WI38 (cell line): ENCODE measurements at regions not wholly inside any gene's neighbourhood (a gene's known extent, or its start where the extent isn't known, plus 50 kb on each side); places are given as distances from the start of the nearest gene placed in this dataset.

Experiments
- H3K4me3 ChIP-seq: 2 replicates; pipeline ENCODE4 v1.5.1; 2011; ENCODE audit warnings: low read depth, mild to moderate bottlenecking, control low read depth, low read length
- TF ChIP-seq, protein P1 (sequence below): IDR thresholded peaks from 2 replicates; pipeline ENCODE4 v1.5.1; 2012; ENCODE audit warnings: low read depth, mild to moderate bottlenecking, control low read depth, low read length

DNA sequence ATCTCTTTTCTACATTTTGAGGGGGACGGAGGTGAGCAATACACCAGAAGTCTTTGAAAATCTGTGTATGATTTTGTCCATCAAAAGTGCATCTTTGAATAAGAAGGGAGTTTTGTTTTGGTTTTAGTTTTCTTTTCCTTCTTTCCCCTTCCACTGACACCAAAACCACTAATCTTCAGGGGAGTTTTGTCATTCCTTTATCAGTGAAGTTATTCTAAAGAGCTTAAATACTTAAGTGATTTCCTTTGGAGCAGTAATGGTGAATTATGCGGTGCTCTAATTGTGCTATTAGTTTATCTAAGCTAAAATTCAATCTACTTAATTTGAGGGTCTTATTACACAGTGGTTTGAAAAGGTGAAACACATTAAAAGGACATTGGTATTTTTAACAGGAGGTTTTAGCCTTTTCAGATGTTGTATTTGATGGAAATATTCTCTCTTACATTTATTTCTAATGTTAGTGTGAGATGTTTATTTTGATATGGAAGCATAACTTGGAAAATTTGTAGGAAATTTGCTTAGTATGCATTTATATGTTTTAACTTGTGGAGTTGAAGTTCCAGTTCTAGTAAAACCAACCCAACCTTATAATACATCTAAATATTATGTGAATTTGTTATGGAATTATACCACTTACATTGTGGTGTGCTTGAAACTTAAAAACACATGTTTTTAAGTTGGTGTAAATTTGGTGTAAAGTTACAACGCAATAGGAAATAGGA is 124.9 kb downstream of the PCDH7 start:
- no peak overlapping the region for H3K4me3 ChIP-seq
- TF ChIP-seq, protein P1, sequence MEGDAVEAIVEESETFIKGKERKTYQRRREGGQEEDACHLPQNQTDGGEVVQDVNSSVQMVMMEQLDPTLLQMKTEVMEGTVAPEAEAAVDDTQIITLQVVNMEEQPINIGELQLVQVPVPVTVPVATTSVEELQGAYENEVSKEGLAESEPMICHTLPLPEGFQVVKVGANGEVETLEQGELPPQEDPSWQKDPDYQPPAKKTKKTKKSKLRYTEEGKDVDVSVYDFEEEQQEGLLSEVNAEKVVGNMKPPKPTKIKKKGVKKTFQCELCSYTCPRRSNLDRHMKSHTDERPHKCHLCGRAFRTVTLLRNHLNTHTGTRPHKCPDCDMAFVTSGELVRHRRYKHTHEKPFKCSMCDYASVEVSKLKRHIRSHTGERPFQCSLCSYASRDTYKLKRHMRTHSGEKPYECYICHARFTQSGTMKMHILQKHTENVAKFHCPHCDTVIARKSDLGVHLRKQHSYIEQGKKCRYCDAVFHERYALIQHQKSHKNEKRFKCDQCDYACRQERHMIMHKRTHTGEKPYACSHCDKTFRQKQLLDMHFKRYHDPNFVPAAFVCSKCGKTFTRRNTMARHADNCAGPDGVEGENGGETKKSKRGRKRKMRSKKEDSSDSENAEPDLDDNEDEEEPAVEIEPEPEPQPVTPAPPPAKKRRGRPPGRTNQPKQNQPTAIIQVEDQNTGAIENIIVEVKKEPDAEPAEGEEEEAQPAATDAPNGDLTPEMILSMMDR: no peak

DNA sequence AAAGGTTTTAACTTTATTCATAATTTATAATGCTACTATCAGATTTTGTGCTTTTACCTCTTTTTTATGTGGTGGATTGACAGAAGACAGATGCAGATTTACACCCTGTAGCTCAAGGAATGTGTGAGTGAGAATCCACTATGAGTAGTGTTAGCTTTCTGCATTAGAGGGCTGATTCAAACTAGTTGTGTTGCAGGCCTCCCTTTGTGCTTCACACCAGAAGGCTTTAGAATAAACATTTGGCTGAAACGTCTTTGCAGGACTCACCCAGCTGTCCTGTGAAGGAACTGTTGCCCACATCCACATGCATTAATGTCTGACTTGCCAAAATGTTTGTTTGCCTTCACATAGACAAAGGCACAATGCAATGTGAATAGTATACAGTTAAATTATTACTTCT is 127.0 kb downstream of the PCDH7 start:
- no peak overlapping the region for H3K4me3 ChIP-seq
- TF ChIP-seq, protein P1: no peak

DNA sequence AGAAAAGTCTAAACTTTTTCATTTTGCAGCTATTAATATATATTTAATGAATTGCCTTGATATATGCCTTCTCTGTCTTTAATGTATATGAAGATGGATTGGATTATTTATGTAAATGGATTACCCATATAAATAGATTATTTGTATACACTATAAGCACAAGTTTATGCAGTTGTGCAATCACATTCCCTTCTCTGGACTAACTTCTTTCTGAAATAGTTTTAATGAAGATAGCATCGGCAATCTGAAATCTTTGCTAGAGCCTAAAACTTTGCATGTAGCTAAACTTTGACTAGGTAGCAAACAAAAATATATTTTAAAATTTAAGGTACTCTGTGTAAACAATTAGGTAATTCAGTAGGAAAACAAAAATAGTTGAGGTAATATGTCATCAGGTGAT is 127.8 kb downstream of the PCDH7 start:
- no peak overlapping the region for H3K4me3 ChIP-seq
- TF ChIP-seq, protein P1: no peak

DNA sequence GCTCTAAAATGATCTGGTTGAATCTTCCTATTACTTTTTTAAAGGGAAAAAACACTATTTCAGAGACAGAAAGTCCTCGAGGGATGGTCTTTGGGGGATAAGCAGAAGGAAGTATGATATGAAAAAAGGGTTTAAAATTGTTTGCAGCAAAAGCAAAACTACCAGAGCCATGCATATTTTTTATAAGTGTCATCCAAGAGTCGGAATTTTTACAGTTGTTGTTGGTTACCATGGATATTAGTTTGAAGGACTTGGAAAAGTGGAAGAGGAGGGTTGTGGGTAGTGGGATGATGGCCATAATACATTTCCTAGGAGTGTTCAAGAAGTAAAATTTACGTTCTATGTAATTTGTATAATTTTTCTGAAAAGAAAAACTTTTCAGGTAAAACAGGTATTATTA is 134.4 kb downstream of the PCDH7 start:
- TF ChIP-seq, protein P1: no peak
- no peak overlapping the region for H3K4me3 ChIP-seq

DNA sequence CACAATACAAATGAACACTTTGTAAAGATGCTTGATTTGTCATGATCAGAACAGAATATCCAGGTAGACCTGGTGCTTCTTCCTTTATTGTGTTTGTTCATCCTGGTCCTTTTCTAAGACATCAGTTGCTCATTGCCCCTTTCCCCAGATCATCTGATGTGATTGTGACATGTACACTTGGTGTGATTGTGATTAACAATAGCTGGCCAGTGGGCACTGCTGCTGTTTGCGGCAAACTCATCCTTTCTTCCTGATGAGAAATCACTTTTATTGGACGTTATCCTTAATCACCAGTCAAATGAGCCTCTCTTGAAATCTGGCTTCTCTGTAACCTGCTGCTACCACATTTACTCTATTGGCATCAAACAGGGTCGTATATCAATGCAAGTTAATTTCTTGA is 135.1 kb downstream of the PCDH7 start:
- H3K4me3 ChIP-seq: no peak overlapping the region
- TF ChIP-seq, protein P1: no peak

DNA sequence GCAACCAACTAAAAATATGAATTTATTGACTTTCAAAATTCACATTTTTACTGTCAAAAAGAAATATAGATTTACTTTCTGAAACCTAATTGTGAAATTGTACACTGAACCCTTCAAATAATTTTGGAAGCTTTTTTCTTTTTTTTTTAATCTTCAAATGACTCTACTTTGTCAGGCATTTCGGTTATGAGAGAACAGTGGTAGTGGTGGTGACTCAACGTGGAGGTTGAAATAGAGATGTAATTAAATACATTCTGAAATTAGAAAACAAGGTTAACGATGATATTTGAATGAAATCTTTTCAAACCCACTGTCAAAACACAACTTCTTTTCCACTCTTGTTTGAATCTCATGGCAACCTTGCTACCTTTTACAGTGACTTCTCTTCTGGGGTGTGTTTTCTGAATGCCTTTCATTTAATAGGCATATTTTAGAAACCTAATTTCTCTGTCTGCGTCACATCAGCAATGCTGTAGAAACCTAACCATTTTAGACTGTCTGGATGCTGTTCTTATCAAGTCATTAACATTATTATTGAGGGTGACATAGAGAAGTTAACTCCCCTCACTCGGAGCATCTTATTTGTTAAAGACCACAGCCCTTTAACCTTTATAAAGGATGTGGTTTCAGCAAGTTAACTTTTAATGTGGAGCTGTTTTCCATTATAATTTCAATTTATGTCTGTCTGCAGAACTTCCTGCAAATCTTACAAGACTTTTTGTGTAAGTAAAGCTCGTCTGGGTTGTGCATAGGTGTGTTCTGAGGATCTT is 136.8 kb downstream of the PCDH7 start:
- H3K4me3 ChIP-seq: no peak overlapping the region

More for the DNA sequence above, 136.8 kb downstream of the PCDH7 start:
- TF ChIP-seq, protein P1: no peak
